ENCODE measurements at regions not wholly inside any gene's neighbourhood (a gene's known extent, or its start where the extent isn't known, plus 50 kb on each side); places are given as distances from the start of the nearest gene placed in this dataset.

DNA sequence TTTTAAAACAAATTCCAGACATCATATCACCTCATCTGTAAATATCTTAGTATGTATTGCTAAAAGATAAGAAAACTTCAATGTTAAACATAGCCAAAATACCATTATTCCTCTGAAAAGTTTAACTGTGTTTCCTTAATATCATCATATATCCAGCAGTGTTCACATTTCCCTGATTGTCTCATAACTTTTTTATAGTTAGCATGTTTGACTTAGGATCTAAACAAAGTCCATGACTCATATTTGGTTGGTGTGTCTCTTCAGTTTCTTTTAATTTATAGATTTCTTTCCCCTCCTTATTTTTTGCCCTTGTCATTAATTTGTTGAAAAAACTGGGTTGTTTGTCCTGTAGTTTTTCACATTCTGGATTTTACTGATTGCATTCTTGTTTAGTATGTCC is 163.0 kb downstream of the RPS12 start:
- DNase-seq: no peak

DNA sequence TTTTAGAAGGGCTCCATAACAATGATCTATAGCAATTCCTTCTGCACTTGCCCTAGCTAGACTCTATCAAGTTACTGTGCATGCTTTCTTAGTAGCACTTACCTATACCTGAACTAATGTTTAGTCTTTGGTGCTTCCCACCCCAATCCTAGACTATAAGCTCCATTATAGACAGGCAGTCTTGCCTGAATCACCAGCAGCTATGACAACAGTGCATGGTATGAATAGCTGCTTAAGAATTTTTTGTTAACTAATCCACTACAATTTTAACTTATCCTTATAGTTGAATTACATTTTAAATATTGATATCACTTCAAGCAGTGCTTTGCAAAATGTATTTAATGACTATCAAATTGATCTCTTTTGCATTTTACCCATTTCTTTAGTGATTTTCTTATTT is 164.3 kb downstream of the RPS12 start:
- no peak for DNase-seq

DNA sequence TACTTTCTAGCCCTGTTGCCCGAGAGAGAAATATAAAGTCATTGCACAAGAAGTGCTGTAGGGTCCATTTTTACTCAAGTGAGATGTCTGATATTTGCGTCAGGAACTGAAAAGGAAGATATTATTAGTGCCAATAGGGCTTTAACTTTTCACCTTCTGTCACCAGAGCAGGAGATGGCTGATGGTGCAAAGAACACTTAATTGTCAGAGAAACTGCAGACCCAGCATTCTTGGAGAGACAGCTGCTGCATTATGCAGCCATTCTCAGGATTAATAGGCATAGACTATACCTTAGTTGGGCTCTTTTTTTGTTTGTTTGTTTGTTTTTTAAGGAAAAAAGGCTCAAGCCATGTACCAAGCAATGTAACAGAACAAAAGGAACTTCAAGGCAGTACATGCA is 179.4 kb downstream of the RPS12 start:
- no peak for DNase-seq

DNA sequence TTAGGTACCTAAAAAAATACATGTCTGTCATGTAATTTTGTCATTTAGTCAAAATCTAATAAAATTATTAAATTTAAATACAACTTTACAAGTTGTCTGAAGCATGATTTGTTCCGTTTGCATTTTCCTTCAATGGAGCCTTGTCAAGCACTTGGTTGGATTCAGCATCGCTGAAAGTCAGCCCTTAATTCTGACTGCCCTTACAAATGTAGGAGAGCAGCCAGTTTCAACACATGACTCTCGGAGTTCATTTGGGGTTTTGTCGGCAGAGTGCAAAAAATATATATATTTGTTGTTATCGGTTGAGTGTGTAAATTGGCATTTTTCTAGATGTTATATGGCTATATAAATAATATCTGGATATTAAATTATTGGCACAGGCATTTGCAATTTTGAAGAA is 180.6 kb downstream of the RPS12 start:
- no peak for DNase-seq

DNA sequence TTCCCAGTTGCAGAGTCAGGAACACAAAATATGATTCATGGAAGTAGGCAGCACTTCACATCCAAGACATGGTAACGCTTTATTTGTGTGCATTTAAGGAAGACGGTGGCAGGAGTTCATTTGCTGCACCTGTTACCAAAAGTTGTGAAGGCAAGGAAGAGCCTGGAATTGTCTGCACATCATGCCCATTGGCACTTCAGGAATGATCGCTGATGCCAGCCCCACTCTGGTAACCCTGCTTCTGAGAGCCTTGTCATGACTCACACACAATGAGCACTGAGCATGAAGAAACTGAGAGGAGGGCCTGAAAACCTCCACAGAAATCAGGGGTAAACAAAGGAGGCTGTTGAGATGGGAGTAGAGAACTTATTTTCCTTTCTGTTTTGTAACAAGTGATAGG is 181.1 kb downstream of the RPS12 start:
- DNase-seq: no peak

DNA sequence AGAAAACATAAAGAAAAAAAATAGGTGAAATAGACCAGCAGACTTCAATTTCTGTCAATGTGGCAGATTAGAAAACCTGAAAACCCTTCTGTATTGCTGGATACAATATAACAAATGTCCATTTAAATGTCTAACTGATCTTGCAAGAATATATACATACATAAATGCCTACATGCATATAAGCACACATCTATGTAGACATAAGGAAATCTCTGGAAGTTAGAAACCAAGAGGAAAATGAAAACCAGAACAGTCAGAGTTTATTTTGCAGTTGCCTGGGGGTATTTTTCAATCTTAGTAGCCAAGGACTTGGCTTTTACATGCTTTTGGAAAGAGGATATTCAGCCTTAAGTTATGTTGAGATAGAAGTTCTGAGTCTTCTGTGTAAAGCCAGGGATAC is 184.0 kb downstream of the RPS12 start:
- DNase-seq: no peak

DNA sequence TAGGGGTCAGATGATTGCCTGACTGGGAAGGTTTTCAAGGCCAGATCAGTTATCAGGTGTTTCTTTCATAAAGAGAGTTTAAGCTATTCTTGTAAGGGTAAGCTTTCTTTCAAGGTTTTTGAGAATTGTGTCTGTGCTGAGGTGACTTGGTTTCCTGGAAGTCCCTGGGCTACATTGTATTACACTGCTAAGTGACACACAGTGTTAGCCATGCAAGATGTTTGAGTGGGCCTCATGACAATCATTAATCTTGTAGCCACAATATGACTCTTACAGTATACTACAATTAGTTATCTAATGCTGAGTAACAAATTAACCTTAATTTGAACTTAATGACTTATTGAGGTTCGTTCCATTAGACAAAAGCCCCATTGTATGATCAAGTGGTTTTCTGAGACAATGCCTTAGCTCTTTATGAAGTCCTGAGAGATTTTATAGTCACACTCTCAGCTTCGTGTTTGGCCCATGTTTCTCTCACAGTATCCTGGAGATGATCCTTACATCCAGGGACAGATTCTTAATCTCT is 186.7 kb downstream of the RPS12 start:
- no peak for DNase-seq

DNA sequence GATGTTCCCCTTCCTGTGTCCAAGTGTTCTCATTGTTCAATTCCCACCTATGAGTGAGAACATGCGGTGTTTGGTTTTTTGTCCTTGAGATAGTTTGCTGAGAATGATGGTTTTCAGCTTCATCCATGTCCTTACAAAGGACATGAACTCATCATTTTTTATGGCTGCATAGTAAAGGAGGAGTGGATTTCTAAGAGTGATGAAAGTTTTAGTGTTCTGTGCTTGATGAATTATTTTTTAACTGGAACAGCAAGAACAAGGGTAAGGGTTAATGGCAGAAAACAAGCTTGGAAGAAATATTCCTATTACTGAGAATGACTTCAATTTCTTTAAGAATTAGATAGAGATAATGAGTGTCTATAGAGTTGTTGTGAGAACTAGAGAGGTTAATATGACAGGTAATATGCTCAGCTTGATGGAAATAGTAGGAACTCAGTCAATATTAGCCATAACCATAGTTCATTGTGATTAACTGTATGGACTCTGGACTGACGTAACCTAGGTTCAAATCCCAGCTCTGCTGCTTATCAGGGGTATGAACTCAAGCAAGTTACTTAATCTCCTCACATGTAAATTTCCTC is 190.0 kb downstream of the RPS12 start:
- DNase-seq: no peak

DNA sequence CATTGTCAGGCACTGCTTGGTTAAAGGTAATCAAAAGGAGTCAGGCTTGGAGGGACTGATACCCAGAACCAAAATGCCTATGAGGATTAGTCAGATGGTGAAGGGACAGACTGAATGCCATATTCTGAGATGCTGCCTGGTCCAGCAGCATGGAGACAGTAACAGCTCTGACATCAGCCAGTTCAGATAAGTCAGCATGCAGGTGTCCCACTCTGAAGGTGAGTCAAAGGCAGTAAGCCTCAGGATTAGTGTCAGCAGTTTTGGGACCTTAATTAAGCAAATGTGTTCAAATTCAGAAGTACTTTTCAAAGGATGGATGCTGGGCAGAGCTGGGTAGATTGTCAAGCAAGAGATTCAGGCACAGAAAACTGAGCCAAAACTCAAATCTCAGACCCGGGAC is 198.4 kb downstream of the RPS12 start:
- DNase-seq: no peak

DNA sequence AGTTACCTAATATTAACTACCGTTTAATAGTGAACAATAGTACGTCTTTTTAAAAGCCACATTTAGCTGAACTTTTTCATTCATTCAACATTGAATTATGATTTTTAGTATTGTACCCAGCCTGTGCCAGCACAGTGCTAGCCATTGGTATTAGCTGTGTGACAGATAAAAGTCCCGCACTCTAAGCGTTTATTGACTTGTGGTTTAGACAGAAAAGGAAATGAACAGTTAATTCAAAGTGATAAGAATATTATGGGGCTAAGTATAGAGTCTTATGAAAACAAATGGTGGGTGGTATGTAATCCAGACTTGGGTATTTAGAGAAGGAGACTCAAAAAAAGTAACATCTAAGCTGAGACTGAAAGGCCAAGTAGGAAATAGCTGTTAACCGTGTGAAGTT is 202.3 kb downstream of the RPS12 start:
- no peak for DNase-seq

DNA sequence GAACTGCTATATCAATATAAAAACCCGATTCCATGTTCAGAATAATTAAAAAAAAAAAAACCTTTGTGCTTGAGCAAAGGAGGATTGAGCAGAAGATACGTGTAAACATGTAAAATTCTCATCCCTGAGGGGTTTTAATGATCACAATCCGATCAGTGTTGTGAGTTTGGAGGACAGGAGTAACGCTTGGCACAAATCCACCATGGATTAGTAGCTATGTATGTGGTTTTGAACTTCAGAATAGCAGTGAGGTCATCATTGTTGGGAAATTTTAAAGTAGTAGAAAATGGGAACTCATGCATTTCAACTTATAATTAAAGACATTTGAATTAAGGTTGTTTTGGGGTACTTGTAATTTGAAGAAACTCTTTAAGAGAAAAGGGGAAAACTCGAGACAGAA is 203.2 kb downstream of the RPS12 start:
- no peak for DNase-seq

DNA sequence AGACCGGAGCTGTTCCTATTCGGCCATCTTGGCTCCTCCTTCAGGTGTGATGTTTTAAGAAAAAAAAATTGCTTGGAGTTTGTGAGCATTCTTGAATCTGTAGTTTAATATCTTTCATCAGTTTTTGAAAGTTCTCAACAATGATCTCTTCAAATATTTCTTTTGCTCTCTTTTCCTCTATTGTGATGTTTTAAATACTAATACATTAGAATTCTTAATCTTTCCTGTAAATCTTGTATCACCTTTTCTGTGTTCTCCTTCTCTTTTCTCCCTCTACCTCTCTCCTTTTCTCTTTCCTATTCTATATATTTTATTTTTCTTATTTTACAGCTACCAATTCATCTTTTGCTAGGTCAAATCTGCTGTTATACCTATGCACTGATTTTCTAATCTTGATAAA is 212.3 kb downstream of the RPS12 start:
- DNase-seq: no peak

DNA sequence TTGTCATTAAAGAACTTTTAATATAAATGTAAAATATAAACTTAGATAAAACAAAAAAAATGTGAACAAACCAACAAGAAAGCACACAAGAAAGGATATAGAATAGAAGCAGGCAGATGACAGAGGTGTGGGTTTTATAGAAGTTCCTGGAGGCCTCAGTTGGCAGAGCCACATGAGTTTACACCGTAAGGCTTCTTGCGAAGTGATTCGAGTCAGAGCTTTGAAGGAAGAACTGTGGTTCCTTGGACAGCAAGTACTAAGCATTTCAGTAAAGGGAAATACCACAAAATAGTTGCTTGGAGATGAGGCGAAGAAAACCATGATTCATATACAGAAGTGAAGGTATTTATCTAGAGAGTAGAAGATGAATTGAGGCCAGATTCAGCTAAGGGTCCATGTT is 207.9 kb upstream of the EYA4 start:
- no peak for DNase-seq

DNA sequence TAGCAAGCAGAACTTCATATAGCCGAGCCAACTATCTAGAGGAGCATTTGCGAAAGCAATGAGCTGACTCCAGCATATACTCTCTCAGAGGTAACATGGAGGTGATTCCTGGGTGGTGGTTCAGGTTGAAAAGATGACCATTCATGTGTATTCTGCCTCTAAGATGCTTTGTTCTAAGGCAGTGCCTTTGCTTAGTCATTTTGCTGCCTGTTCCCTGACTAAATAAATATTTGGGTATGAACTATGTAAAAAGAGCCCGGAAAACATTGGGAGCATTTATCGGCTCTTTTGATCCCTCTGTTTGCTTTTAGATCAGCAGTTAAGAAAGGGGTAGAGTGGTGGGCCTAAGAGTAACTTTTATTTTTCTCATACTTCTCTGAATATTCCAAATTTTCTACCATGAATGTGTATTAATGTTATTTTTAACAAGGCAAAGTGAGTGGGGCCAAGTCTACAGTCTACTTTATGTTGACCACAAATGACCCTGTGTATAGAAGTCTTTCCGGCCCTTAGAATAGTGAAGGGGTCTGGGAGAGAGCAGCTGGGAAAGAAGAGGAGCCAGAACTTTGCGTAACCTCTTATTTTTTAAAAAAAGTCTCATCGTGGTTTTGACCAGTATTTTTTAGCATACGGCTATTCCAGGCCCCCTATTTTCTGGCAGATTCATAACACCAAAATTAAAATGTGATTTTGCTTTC is 206.5 kb upstream of the EYA4 start:
- no peak for DNase-seq

DNA sequence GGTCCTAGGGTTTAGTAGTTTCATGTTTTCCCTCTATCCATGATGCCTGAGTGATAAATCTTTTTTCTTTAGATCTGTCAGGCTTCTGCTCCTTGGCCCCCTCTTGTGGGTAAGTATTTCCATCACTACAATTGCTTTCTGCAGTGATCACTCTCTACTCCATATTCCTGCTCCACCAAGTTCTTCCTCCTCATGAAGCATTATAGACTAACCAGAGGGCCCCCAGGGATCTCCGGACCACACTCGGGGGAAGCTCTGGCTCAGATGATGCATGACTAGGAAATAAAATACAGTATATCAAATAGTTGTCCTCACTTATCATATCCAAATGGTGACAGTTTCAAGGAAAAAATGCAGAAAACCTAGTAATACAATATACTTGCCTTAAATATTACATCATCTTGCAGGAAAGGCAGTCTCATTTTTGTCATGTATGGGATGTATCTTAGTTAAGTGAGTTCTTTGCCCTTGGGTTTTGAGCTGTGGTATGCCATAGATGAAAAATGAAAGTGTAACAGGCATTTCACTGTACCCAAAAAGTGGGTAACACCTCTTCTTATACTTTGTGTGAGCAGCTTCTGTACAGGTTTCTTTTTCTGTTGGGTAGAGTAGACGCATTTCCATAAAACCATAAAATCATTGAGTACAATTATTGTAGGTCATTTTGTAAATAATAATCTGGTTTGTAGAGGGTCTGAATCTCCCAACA is 200.9 kb upstream of the EYA4 start:
- no peak for DNase-seq

DNA sequence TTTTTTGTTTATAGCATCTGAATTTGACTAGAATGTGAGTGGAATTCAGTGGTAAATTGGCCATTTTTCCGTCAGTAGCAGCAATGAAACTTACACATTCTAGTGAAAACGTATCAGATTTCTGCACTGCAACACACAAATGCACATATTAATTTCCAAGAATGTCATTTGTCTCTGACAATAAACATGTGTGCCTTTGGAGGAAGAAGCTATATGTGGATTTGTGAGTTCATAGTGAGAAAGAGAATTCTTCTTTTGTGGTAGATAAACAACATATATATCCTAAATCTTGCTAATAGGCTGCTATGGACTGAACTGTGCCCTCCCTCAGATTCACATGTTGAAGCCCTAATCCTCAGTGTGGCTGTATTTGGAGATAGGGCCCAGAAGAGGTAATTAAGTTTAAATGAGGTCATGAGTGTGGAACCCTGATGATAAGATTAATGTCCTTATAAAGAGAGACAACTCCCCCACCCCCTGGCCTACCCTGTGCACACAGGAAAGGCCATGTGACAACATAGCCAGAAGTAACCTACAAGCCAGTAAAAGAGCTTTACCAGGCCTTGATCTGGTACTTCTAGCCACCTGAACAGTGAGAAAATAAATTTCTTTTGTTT is 200.2 kb upstream of the EYA4 start:
- no peak for DNase-seq

DNA sequence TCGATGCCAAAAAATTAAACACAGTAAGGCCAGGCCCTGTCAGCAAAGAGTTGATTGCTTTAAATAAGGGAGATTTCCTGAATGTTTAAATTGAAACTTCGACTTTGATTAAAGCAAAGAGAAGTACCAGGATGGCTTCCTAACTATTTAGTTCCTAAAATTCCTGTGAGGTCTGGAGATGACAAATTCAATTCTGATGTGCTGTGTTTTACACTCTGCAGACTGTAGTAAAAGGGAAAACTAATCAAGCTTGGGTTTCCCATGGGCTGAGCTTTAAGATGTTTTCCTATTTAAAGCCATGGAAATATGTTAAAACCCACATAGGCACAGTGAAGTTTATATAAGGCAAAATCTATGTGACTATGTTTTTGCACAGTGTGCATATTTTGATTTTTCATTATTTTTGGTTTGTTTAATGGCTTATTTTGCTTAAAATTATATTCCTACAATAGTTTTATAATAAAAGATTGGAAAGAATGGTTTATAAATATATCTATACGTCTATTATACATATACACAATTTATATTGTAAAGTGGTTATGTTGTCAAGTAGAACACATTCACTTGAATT is 198.5 kb upstream of the EYA4 start:
- no peak for DNase-seq

DNA sequence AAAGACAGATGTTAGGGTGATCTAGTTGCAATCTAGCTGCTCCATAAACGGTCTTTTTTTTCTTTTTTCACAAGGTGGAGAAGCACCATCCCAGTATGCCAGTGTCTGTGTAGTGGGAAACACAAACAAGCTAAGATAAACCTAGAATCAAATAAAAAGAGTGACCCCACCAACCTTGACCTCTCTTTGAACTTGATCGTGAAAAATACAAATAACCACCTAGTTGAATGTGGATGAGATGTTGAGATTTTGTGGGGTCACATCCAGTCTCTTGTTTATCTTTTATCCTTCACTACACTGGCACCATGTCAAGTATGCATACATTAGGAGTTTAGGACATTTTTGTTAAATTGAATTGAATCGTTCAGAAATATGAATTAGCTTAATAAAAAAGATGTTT is 194.6 kb upstream of the EYA4 start:
- no peak for DNase-seq

DNA sequence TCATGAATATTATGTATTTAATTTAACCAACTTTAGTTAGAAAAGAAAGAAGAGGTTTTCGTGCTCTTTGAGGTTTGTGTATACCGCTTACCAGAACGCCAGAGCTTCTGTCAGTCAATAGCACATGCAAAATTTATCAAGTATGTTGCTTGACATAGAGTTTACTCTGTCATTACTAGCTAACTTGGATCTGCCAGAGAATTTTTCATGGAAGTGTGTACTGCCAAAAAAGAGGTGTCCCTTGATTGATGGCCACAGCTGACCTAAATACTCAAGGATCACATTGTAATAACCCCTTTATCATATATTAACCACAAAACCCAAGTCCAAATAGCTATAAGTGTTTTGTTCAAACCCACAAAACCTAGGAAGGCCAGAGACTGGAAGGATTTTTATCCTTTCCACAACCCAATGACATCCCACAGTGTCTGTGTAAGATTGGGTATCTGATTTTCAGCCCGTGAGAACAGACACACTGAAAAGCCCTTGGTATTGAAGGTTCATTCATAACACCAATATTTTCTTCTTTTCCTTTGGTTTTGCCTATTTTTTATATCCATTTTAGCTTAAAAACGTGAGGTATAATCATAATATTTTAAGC is 194.0 kb upstream of the EYA4 start:
- no peak for DNase-seq

DNA sequence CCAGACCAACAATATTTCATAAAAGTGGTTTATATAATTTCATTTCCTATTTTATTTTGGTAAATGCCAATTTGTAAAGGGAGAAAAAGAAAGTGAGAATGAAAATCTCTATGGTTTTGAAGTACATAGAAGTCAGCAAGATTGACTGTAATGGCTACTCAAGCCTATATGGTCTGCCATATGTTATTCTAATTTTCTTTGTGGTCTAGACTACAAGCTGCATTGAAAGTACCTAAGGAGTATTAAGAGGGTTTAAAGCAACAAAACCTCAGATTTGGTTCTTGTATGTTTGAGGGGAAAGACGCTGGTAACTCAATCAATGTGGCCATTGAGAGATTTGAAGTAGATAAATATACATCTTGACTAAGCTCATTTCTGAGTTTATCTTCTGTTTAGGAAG is 193.5 kb upstream of the EYA4 start:
- DNase-seq: no peak

DNA sequence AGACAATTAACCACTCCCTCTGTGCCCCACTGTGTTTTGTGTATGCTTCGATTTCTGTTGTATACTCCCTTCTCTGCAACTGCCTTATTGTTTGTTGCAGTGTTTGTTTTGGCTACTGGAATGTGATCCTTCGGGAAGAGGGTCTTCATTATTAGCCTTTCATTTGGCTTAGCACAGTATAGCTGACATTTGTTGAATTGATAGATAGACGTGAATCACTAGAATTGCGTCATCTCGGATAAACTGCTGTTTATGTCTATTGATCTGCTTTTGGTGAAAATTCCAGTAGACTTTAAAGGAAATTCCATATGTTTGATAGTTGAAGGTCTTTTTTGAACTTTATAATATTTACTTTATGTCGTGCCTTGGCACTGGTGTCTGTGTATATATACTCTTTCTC is 189.9 kb upstream of the EYA4 start:
- DNase-seq: no peak

DNA sequence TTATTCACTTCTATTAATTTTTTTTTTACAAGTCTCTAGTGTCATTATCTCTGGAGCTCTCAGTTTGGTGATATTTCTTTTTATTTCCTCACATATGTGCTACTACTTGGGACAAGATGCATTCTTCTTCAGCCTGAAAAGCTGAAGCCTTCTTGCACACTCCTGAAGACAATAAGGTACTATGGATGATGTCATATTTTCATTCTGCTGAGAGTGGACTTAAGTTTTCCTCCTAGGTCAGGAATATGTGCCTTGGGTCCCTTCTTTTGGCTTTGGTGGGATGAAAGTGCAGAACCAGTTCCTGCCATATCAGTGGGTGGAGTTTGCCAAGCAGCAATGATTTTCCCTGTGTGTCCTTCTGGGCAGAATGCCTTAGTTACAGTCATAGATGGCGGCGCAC is 188.7 kb upstream of the EYA4 start:
- DNase-seq: no peak

DNA sequence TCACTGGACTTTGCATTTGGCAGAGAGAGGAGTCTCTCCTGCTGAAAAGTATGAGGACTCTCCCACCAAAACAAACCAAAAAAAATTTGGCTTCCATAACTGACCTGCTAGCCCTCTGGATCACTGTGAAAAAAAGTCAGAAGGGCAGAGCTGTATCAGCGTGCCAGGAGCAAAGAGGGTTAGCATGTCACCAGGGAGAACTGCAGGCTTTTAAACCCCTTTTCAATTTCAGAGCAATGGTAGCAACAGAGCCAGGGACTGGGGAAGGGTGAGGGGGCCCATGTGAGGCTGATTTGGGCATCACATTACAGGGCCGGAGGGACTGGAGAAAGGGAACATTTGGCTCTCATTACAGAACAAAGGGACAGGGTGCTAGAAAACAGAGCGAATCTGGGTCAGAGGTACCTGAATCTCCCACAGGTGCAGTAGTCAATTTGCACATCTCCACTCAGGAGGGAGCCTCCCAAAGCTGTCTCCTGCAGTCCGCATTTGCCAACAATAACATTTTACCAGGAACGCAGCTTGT is 185.7 kb upstream of the EYA4 start:
- DNase-seq: no peak

All from NCI-H187 treated with DMSO at 0.1 percent for 48 hours (cell line).